ENCODE measurements at regions not wholly inside any gene's neighbourhood (a gene's known extent, or its start where the extent isn't known, plus 50 kb on each side); places are given as distances from the start of the nearest gene placed in this dataset.

DNA sequence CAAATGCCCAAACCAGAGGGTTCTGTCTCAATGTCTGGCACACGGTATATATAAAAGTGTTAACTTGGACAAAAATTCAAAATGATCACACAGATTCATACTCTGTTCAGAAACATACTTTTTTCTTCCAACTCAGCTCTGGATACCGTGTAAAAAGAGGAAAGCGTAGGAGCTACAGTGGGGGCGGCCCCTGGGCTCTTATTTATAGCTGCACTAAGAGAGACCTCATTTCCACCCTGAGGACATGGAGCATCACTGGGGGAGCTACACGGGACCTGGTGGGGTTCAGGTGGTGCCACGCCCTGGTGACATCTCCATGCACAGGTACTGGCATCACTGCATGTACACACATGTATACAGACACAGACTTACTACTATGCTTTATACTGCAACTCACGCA, 185.9 kb upstream of the FOXQ1 start:
- TF ChIP-seq, protein P1, sequence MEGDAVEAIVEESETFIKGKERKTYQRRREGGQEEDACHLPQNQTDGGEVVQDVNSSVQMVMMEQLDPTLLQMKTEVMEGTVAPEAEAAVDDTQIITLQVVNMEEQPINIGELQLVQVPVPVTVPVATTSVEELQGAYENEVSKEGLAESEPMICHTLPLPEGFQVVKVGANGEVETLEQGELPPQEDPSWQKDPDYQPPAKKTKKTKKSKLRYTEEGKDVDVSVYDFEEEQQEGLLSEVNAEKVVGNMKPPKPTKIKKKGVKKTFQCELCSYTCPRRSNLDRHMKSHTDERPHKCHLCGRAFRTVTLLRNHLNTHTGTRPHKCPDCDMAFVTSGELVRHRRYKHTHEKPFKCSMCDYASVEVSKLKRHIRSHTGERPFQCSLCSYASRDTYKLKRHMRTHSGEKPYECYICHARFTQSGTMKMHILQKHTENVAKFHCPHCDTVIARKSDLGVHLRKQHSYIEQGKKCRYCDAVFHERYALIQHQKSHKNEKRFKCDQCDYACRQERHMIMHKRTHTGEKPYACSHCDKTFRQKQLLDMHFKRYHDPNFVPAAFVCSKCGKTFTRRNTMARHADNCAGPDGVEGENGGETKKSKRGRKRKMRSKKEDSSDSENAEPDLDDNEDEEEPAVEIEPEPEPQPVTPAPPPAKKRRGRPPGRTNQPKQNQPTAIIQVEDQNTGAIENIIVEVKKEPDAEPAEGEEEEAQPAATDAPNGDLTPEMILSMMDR (IDR thresholded peaks at IDR 0.05; ENCODE audit: extremely low read depth, insufficient read depth, missing control alignments) = no peak
- no peak for DNase-seq (ENCODE audit: low spot score)
- in situ Hi-C loops (cut with MboI; ENCODE audit: low pct_unique_long_range_greater_than_20kb, low sequenced_read_pairs, unreplicated experiment) = no loop called here

DNA sequence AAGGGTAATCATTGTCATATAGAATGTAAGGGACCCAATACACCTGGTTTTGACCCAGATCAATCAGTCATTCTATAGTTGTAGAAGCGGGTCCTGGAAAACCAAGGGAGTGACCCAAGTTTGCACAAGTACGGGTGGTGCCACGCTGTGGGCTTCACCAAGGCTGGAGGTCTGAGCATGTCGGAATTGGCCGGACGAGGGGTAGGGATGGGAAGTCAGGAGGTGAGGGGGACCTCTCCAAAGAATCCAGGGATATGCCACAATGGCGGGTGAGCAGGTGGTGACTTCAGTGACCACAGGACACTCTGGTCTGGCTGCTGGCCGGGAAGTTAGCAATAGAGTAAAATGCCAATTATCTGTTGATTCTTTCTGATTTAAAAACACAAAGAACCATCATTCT, 186.6 kb upstream of the FOXQ1 start:
- TF ChIP-seq, protein P1 (IDR thresholded peaks at IDR 0.05; ENCODE audit: extremely low read depth, insufficient read depth, missing control alignments) = no peak
- no peak for DNase-seq (ENCODE audit: low spot score)
- in situ Hi-C loops (cut with MboI; ENCODE audit: low pct_unique_long_range_greater_than_20kb, low sequenced_read_pairs, unreplicated experiment) = no loop called here

DNA sequence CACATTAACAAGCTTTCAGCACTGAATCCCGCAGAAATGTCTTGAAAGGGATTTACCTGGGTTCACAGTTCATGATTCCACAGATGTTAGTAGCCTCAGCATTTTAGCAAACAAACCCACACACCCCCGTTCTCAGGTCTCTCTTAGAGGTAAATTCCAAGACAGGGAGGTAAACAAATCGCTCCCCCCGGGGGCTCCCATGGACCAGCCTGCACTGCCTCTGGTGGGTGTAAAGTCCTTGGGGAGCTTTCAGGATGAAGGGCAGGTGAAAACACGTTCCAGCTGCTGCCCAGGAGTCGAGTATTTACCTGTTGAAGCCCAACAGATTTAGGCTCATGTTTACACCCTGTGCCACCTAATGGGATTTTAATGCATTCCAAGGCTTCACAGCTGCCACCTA, 187.0 kb upstream of the FOXQ1 start:
- in situ Hi-C loops (cut with MboI; ENCODE audit: low pct_unique_long_range_greater_than_20kb, low sequenced_read_pairs, unreplicated experiment) = no loop called here
- TF ChIP-seq, protein P1 (IDR thresholded peaks at IDR 0.05; ENCODE audit: extremely low read depth, insufficient read depth, missing control alignments) = no peak
- DNase-seq (ENCODE audit: low spot score) = no peak

DNA sequence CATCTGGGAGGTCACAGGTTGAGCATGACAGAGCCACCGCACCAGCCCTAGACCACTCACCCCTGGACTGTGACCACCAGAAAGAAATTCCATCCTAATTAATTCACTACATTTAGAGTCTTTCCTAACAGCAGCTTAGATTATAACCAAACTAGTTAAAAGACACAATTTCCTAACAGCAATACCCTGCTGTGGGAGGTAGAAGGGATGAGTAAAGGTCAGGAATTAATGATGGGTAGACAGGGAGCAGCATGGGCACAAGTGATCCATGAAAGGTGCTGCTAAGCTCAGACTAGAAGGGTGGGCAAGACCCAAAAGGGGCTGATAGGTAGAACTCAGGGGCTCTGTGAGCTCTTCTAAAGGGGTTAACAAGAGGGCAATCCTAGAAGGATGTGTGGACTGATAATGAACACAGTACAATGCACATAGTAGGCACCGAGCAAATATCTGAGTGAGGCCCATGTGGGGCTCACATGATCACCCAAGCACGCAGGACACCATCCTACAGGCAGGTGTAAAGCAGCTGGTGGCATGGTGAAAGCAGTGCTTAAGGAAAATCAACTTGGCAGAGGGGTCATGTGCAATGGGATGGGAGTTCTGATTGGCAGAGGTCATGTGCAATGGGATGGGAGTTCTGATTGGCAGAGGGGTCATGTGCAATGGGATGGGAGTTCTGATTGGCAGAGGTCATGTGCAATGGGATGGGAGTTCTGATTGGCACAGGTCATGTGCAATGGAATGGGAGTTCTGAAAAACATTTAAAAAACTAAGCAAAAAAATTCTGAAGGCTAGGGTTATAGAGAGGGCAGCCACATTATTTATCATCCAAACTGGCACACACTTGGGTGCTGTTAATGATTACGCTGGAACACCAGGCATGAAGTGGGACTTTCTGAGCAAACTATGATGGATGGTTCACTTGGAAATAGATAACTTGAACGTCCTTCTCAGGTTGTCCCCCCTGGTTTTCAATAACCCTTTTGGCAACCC, 188.2 kb upstream of the FOXQ1 start:
- in situ Hi-C loops (cut with MboI; ENCODE audit: low pct_unique_long_range_greater_than_20kb, low sequenced_read_pairs, unreplicated experiment) = no loop called here
- TF ChIP-seq, protein P1 (IDR thresholded peaks at IDR 0.05; ENCODE audit: extremely low read depth, insufficient read depth, missing control alignments) = no peak
- DNase-seq (ENCODE audit: low spot score) = no peak

DNA sequence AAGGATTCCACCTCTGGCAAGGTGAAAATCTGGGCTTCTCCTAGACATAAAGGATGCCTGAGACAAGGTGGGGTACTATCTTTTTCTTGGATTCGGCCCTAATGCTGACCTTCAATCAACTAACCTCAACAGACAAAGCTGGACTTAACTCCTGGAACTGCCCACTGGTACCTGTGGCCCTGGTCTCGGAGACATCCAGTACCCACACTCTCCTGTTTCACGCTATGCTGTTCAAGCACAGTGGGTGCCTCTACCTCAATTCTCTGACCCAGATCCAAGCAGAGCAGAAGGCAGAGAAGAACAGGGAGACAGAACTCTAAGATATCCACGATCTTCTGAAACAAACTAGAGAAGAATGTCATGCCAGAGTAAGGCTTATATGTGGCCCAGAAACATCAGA, 189.8 kb upstream of the FOXQ1 start:
- TF ChIP-seq, protein P1 (IDR thresholded peaks at IDR 0.05; ENCODE audit: extremely low read depth, insufficient read depth, missing control alignments) = no peak
- in situ Hi-C loops (cut with MboI; ENCODE audit: low pct_unique_long_range_greater_than_20kb, low sequenced_read_pairs, unreplicated experiment) = no loop called here
- DNase-seq (ENCODE audit: low spot score) = no peak

DNA sequence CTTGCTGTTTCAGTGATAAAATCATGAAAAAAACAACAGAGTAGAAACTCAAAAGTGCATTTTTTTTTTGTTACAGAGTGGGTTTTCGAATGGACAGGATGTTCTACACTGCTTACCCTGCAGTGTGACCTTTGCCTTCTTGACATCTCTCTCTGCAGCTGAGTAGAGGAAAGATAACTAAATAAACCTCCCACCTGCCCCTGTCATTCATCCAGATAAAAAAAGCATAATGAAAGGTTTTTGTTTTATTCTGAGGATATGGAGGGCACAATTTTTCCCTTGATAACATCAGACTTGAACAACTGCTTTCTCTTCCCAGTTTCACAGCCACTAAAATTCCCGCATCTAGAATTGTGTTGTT, 193.6 kb upstream of the FOXQ1 start:
- no peak for DNase-seq (ENCODE audit: low spot score)
- TF ChIP-seq, protein P1 (IDR thresholded peaks at IDR 0.05; ENCODE audit: extremely low read depth, insufficient read depth, missing control alignments) = no peak
- in situ Hi-C loops (cut with MboI; ENCODE audit: low pct_unique_long_range_greater_than_20kb, low sequenced_read_pairs, unreplicated experiment) = no loop called here
